Fibroblast of the aortic adventitia (primary cell): ENCODE measurements at regions not wholly inside any gene's neighbourhood (a gene's known extent, or its start where the extent isn't known, plus 50 kb on each side); places are given as distances from the start of the nearest gene placed in this dataset.
"Not testable (repeated sequence)": the region's sequence is repeated elsewhere in the genome, so short reads cannot be mapped to it uniquely, and the experiment has no call there.

Experiments
- DNase-seq: peaks from one replicate; pipeline ENCODE4 v3.0.0-alpha.2; 2010; ENCODE audit warnings: low read depth
- H3K4me3 ChIP-seq: 2 replicates; pipeline ENCODE4 v1.5.1; 2011; ENCODE audit warnings: low read depth, mild to moderate bottlenecking, control low read depth, low read length, moderate library complexity
- CTCF ChIP-seq: IDR thresholded peaks from 2 replicates; pipeline ENCODE4 v1.5.1; 2011; ENCODE audit warnings: mild to moderate bottlenecking, low read length, control low read depth, inconsistent platforms; ENCODE audit not compliant: insufficient read depth

- H3K4me3 ChIP-seq = no peak overlapping the region
- TF ChIP-seq CTCF = no peak
- DNase-seq = no peak
These were observed 69.0 kb upstream of the FST start for GRCh38 chr5:53411388-53411787.

- not testable (repeated sequence) for H3K4me3 ChIP-seq, DNase-seq
These were observed 67.9 kb upstream of the FST start for GRCh38 chr5:53412499-53412898.

- no peak overlapping the region for H3K4me3 ChIP-seq
- TF ChIP-seq CTCF = no peak
- no peak for DNase-seq
These were observed 64.2 kb upstream of the FST start for GRCh38 chr5:53416144-53416738.

GRCh38 chr5:53418409-53418808 lies 62.0 kb upstream of the FST start:
- no peak overlapping the region for H3K4me3 ChIP-seq
- peak; percentile 45 for DNase-seq
- TF ChIP-seq CTCF = no peak

- H3K4me3 ChIP-seq = no peak overlapping the region
- peak; percentile 97 for DNase-seq
- TF ChIP-seq CTCF = no peak
These were observed 61.4 kb upstream of the FST start for GRCh38 chr5:53418826-53419658.

- no peak for TF ChIP-seq CTCF
- peak; percentile 82 for DNase-seq
- H3K4me3 ChIP-seq = no peak overlapping the region
These were observed 57.9 kb upstream of the FST start for GRCh38 chr5:53422539-53422938.

- no peak overlapping the region for H3K4me3 ChIP-seq
- DNase-seq = peak; percentile 75
- TF ChIP-seq CTCF = no peak
These were observed 56.7 kb upstream of the FST start for GRCh38 chr5:53423724-53424123.
